ENCODE measurements at regions not wholly inside any gene's neighbourhood (a gene's known extent, or its start where the extent isn't known, plus 50 kb on each side); places are given as distances from the start of the nearest gene placed in this dataset.

- DNase-seq (ENCODE audit: low read depth) = no peak
These were observed 118.6 kb upstream of the MYL2 start for GRCh38 chr12:111038941-111039340.

- no peak for DNase-seq (ENCODE audit: low read depth)
These were observed 117.7 kb upstream of the MYL2 start for GRCh38 chr12:111038077-111038476.

GRCh38 chr12:111037047-111037446, 116.7 kb upstream of the MYL2 start:
- no peak for DNase-seq (ENCODE audit: low read depth)

- DNase-seq (ENCODE audit: low read depth) = no peak
These were observed 115.4 kb upstream of the MYL2 start for GRCh38 chr12:111035578-111036301.

- DNase-seq (ENCODE audit: low read depth) = no peak
These were observed 114.7 kb upstream of the MYL2 start for GRCh38 chr12:111034886-111035577.

- no peak for DNase-seq (ENCODE audit: low read depth)
These were observed 113.9 kb upstream of the MYL2 start, which contains the start of gene CUX2 for GRCh38 chr12:111034083-111034885. TSS of gene CUX2 (plus strand) at chr12:111034165.

GRCh38 chr12:111033281-111034082, 113.1 kb upstream of the MYL2 start:
- DNase-seq (ENCODE audit: low read depth) = no peak

GRCh38 chr12:111032591-111032919, 112.2 kb upstream of the MYL2 start:
- no peak for DNase-seq (ENCODE audit: low read depth)

- DNase-seq (ENCODE audit: low read depth) = no peak
These were observed 111.7 kb upstream of the MYL2 start for GRCh38 chr12:111031916-111032590.

GRCh38 chr12:111030800-111031199, 110.4 kb upstream of the MYL2 start:
- DNase-seq (ENCODE audit: low read depth) = no peak

- no peak for DNase-seq (ENCODE audit: low read depth)
These were observed 109.4 kb upstream of the MYL2 start for GRCh38 chr12:111029732-111030131.

- no peak for DNase-seq (ENCODE audit: low read depth)
These were observed 108.9 kb upstream of the MYL2 start for GRCh38 chr12:111029305-111029704.

GRCh38 chr12:111028830-111029229, 108.5 kb upstream of the MYL2 start:
- DNase-seq (ENCODE audit: low read depth) = no peak

- DNase-seq (ENCODE audit: low read depth) = no peak
These were observed 107.1 kb upstream of the MYL2 start for GRCh38 chr12:111027431-111027830.

- no peak for DNase-seq (ENCODE audit: low read depth)
These were observed 105.5 kb upstream of the MYL2 start for GRCh38 chr12:111025792-111026430.

GRCh38 chr12:111025301-111025700, 104.9 kb upstream of the MYL2 start:
- DNase-seq (ENCODE audit: low read depth) = no peak

- DNase-seq (ENCODE audit: low read depth) = peak; percentile 32
These were observed 103.9 kb upstream of the MYL2 start for GRCh38 chr12:111024205-111024801.

GRCh38 chr12:111022386-111022785, 102.0 kb upstream of the MYL2 start:
- no peak for DNase-seq (ENCODE audit: low read depth)

GRCh38 chr12:111014547-111014946, 94.2 kb upstream of the MYL2 start:
- no peak for DNase-seq (ENCODE audit: low read depth)

- DNase-seq (ENCODE audit: low read depth) = no peak
These were observed 92.5 kb upstream of the MYL2 start for GRCh38 chr12:111012918-111013317.
